ENCODE measurements at regions not wholly inside any gene's neighbourhood (a gene's known extent, or its start where the extent isn't known, plus 50 kb on each side); places are given as distances from the start of the nearest gene placed in this dataset.

GRCh38 chr2:121906170-121906569 lies 150.7 kb downstream of the TSN start:
- 74 to 77% (median 77%) methylated on average over 11 of the region's 11 CpGs for whole genome bisulfite sequencing, 3 donors
- Histone ChIP-seq H3K4me3 (no peak overlapping the region), H3K27ac (no peak overlapping the region), H3K27me3 (no peaks in the 10 kb centered on the region), H3K9me3 (no peaks in the 10 kb centered on the region), H3K36me3 (no peaks in the 10 kb centered on the region), H3K4me1 (ENCODE audit: insufficient read depth) (no peaks in the 10 kb centered on the region)
- TF ChIP-seq EP300 (IDR thresholded peaks at IDR 0.05), result no peak
- intact Hi-C loops (cut with DNase I), result no loop called here
- DNase-seq, result no peak

GRCh38 chr2:121907928-121908327 lies 152.5 kb downstream of the TSN start:
- H3K27me3 ChIP-seq, result no peaks in the 10 kb centered on the region
- WGBS, 3 donors, result 50 to 60% (median 53%) methylated on average over 10 of the region's 10 CpGs
- TF ChIP-seq CTCF (IDR thresholded peaks at IDR 0.05) (no peak), POLR2A (IDR thresholded peaks at IDR 0.05) (no peak), EP300 (IDR thresholded peaks at IDR 0.05) (no peak)
- DNase-seq, result no peak
- intact Hi-C loops (cut with DNase I), result no loop called here
- H3K27ac ChIP-seq, result no peak overlapping the region
- no peaks in the 10 kb centered on the region for H3K9me3 ChIP-seq
- H3K4me1 ChIP-seq (ENCODE audit: insufficient read depth), result no peaks in the 10 kb centered on the region
- H3K4me3 ChIP-seq, result no peak overlapping the region
- no peaks in the 10 kb centered on the region for H3K36me3 ChIP-seq

GRCh38 chr2:121910139-121910538 lies 154.7 kb downstream of the TSN start:
- intact Hi-C loops (cut with DNase I), result no loop called here
- Histone ChIP-seq H3K27me3 (no peaks in the 10 kb centered on the region), H3K9me3 (no peaks in the 10 kb centered on the region), H3K4me3 (no peak overlapping the region), H3K4me1 (ENCODE audit: insufficient read depth) (no peaks in the 10 kb centered on the region), H3K27ac (no peak overlapping the region), H3K36me3 (no peaks in the 10 kb centered on the region)
- no peak for TF ChIP-seq EP300 (IDR thresholded peaks at IDR 0.05)
- 78 to 89% (median 82%) methylated on average over 1 of the region's 1 CpG for WGBS, 3 donors
- no peak for DNase-seq

GRCh38 chr2:121911036-121911435 lies 155.6 kb downstream of the TSN start:
- WGBS, 3 donors, result 82 to 85% (median 85%) methylated on average over 4 of the region's 4 CpGs
- no peaks in the 10 kb centered on the region for H3K9me3 ChIP-seq
- H3K4me1 ChIP-seq (ENCODE audit: insufficient read depth), result no peaks in the 10 kb centered on the region
- no peaks in the 10 kb centered on the region for H3K36me3 ChIP-seq
- DNase-seq, result no peak
- no peak overlapping the region for H3K27ac ChIP-seq
- no peak for TF ChIP-seq CTCF (IDR thresholded peaks at IDR 0.05)
- no peak for TF ChIP-seq POLR2A (IDR thresholded peaks at IDR 0.05)
- no peak for TF ChIP-seq EP300 (IDR thresholded peaks at IDR 0.05)
- intact Hi-C loops (cut with DNase I), result no loop called here
- H3K4me3 ChIP-seq, result no peak overlapping the region
- H3K27me3 ChIP-seq, result no peaks in the 10 kb centered on the region

GRCh38 chr2:121917143-121917542 lies 161.7 kb downstream of the TSN start:
- no peak overlapping the region for H3K4me3 ChIP-seq
- H3K27ac ChIP-seq, result no peak overlapping the region
- TF ChIP-seq CTCF (IDR thresholded peaks at IDR 0.05), result no peak
- no peak for TF ChIP-seq EP300 (IDR thresholded peaks at IDR 0.05)
- TF ChIP-seq POLR2A (IDR thresholded peaks at IDR 0.05), result no peak
- DNase-seq, result no peak
- H3K36me3 ChIP-seq, result no peaks in the 10 kb centered on the region
- intact Hi-C loops (cut with DNase I), result no loop called here
- H3K4me1 ChIP-seq (ENCODE audit: insufficient read depth), result no peaks in the 10 kb centered on the region
- H3K27me3 ChIP-seq, result no peaks in the 10 kb centered on the region
- WGBS, 3 donors, result 70 to 74% (median 74%) methylated on average over 10 of the region's 10 CpGs
- no peaks in the 10 kb centered on the region for H3K9me3 ChIP-seq

- Histone ChIP-seq H3K4me1 (ENCODE audit: insufficient read depth) (no peaks in the 10 kb centered on the region), H3K9me3 (no peaks in the 10 kb centered on the region), H3K36me3 (no peaks in the 10 kb centered on the region), H3K27ac (no peak overlapping the region), H3K27me3 (no peaks in the 10 kb centered on the region), H3K4me3 (no peak overlapping the region)
- intact Hi-C loops (cut with DNase I), result no loop called here
- DNase-seq, result no peak
- WGBS, 3 donors, result 75 to 88% (median 79%) methylated on average over 2 of the region's 2 CpGs
- TF ChIP-seq CTCF (IDR thresholded peaks at IDR 0.05) (no peak), POLR2A (IDR thresholded peaks at IDR 0.05) (no peak), EP300 (IDR thresholded peaks at IDR 0.05) (no peak)
Observed at GRCh38 chr2:121918231-121918630, 162.8 kb downstream of the TSN start.

Data from ovary (tissue), 7 donors.